ENCODE measurements at regions not wholly inside any gene's neighbourhood (a gene's known extent, or its start where the extent isn't known, plus 50 kb on each side); places are given as distances from the start of the nearest gene placed in this dataset.

DNA sequence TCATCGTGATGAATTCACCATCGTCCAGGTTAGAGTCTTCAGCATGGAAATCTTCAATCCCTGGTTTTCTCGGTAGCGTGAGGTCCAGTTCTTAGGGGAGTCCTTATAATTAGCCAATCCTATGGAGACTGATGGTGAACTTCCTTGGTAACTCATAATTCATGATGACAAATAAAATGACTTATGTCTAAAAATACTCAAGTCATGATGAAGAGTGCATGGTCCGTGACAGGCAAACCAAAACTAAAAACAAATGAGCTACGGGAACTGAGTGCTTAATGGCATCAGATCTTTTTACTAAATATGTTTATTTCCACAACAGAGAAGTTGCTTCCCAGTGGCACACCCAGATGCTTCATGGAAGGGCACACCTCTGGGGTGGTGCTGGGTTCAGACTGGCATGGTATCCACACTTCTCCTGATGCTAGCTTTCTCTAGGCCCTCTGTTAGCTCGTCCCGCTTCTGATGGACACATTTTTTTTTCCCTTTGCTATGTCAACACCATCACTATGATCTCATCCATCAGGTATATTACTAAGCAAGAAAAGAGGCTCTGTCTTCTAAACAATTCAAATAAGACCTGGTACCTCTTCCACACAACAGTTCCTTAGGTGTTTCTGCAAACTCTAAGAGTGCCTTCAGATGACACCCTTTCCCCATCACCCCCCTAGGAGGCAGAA lies 92.8 kb upstream of the NEDD4L start:
- DNase-seq (no peak), ATAC-seq (ENCODE audit: low read depth) (no peak)
- H3K18ac ChIP-seq (ENCODE audit: low read depth, low read length), result no peak overlapping the region
- no peak overlapping the region for H2BK15ac ChIP-seq (ENCODE audit: low read depth, low read length)
- H4K20me1 ChIP-seq (ENCODE audit: insufficient read depth, low read length), result no peaks in the 10 kb centered on the region
- no peak overlapping the region for H3K4me3 ChIP-seq (ENCODE audit: insufficient read depth, low read depth, low read length)
- H3K9me1 ChIP-seq (ENCODE audit: insufficient read depth, low read length), result peaks cover 5% of the 10 kb centered on the region; the same call in 1 of the 2 replicates
- BruUV-seq (replicated peaks), result no TSS peak
- H2AK9ac ChIP-seq (replicated peaks; ENCODE audit: low read depth, low read length, poor library complexity), result no peak overlapping the region
- CTCF ChIA-PET, result interaction anchor here (0.5 kb wide), 1 partner anchor 123 kb away, joined by 3 read pairs; no protein-coding TSS in a partner anchor
- H2AFZ ChIP-seq (replicated peaks; ENCODE audit: low read length, poor library complexity), result no peak overlapping the region
- peaks cover 9% of the 10 kb centered on the region for H3K27me3 ChIP-seq (ENCODE audit: control insufficient read depth, insufficient read depth, low read length)
- H3K79me1 ChIP-seq (ENCODE audit: low read depth in 1 of 2, low read length in 2 of 2), result no peaks in the 10 kb centered on the region
- H3K9ac ChIP-seq (ENCODE audit: low read depth, low read length), result no peak overlapping the region
- no peak overlapping the region for H2BK5ac ChIP-seq (ENCODE audit: low read depth, low read length, poor library complexity, severe bottlenecking)
- H3K4me1 ChIP-seq (ENCODE audit: control insufficient read depth, insufficient read depth, low read length), result peaks cover 2% of the 10 kb centered on the region; the same call in 1 of the 2 replicates
- H4K91ac ChIP-seq (ENCODE audit: insufficient read depth, low read depth, low read length), result no peak overlapping the region
- POLR2A ChIA-PET (ENCODE audit: unreplicated experiment), result no interaction called here
- intact Hi-C loops (cut with micrococcal nuclease), result no loop called here
- H3K27ac ChIP-seq (ENCODE audit: insufficient read depth, low read length), result no peak overlapping the region
- no peak overlapping the region for H2BK20ac ChIP-seq (ENCODE audit: low read depth, low read length)
- H2BK120ac ChIP-seq (ENCODE audit: low read depth, low read length), result no peak overlapping the region
- H3K36me3 ChIP-seq (ENCODE audit: control insufficient read depth, insufficient read depth, low read length), result no peaks in the 10 kb centered on the region
- H4K5ac ChIP-seq (ENCODE audit: low read depth, low read length), result no peak overlapping the region
- H3K14ac ChIP-seq (replicated peaks; ENCODE audit: low read depth, low read length), result no peak overlapping the region; the same call in 1 of the 2 replicates
- H3K9me3 ChIP-seq (ENCODE audit: control insufficient read depth, insufficient read depth, low read length), result no peaks in the 10 kb centered on the region
- H2AK5ac ChIP-seq (ENCODE audit: low read depth, low read length), result no peak overlapping the region
- H4K8ac ChIP-seq (ENCODE audit: low read depth in 2 of 2, low read length in 2 of 2), result no peak overlapping the region
- H3K4me2 ChIP-seq (ENCODE audit: low read depth, low read length), result no peak overlapping the region
- dilution Hi-C loops (cut with HindIII; ENCODE audit: low sequenced_read_pairs, unreplicated experiment), result no loop called here
- no peak overlapping the region for H3K56ac ChIP-seq (ENCODE audit: extremely low read depth, insufficient read depth, low read length)
- TF ChIP-seq CEBPB (IDR thresholded peaks at IDR 0.05; ENCODE audit: low read depth, low read length), result no peak
- TF ChIP-seq, protein P1, sequence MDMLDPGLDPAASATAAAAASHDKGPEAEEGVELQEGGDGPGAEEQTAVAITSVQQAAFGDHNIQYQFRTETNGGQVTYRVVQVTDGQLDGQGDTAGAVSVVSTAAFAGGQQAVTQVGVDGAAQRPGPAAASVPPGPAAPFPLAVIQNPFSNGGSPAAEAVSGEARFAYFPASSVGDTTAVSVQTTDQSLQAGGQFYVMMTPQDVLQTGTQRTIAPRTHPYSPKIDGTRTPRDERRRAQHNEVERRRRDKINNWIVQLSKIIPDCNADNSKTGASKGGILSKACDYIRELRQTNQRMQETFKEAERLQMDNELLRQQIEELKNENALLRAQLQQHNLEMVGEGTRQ (IDR thresholded peaks at IDR 0.05; ENCODE audit: low read depth, low read length), result no peak
- no peak for TF ChIP-seq NFE2L2 (IDR thresholded peaks at IDR 0.05; ENCODE audit: low read depth, low read length)
- no peak for TF ChIP-seq FOS (IDR thresholded peaks at IDR 0.05; ENCODE audit: low read depth, low read length)
- TF ChIP-seq MAFK (IDR thresholded peaks at IDR 0.05; ENCODE audit: low read depth, low read length), result no peak
- no peak for TF ChIP-seq RAD21 (IDR thresholded peaks at IDR 0.05; ENCODE audit: low read length)
- TF ChIP-seq, protein P2, sequence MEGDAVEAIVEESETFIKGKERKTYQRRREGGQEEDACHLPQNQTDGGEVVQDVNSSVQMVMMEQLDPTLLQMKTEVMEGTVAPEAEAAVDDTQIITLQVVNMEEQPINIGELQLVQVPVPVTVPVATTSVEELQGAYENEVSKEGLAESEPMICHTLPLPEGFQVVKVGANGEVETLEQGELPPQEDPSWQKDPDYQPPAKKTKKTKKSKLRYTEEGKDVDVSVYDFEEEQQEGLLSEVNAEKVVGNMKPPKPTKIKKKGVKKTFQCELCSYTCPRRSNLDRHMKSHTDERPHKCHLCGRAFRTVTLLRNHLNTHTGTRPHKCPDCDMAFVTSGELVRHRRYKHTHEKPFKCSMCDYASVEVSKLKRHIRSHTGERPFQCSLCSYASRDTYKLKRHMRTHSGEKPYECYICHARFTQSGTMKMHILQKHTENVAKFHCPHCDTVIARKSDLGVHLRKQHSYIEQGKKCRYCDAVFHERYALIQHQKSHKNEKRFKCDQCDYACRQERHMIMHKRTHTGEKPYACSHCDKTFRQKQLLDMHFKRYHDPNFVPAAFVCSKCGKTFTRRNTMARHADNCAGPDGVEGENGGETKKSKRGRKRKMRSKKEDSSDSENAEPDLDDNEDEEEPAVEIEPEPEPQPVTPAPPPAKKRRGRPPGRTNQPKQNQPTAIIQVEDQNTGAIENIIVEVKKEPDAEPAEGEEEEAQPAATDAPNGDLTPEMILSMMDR (conservative IDR thresholded peaks at IDR 0.05; ENCODE audit: low read depth, low read length), result no peak
- TF ChIP-seq BHLHE40 (IDR thresholded peaks at IDR 0.05; ENCODE audit: low read depth, low read length), result no peak
- no peak for TF ChIP-seq RFX5 (IDR thresholded peaks at IDR 0.05; ENCODE audit: low read depth, low read length)
- TF ChIP-seq RCOR1 (IDR thresholded peaks at IDR 0.05; ENCODE audit: insufficient replicate concordance, low read length), result no peak
- no peak for TF ChIP-seq MXI1 (IDR thresholded peaks at IDR 0.05; ENCODE audit: borderline replicate concordance, low read depth, low read length)
- TF ChIP-seq MAZ (IDR thresholded peaks at IDR 0.05; ENCODE audit: borderline replicate concordance, low read depth, low read length), result no peak
- TF ChIP-seq SMC3 (IDR thresholded peaks at IDR 0.05; ENCODE audit: low read depth, low read length), result no peak
- TF ChIP-seq, protein P3, sequence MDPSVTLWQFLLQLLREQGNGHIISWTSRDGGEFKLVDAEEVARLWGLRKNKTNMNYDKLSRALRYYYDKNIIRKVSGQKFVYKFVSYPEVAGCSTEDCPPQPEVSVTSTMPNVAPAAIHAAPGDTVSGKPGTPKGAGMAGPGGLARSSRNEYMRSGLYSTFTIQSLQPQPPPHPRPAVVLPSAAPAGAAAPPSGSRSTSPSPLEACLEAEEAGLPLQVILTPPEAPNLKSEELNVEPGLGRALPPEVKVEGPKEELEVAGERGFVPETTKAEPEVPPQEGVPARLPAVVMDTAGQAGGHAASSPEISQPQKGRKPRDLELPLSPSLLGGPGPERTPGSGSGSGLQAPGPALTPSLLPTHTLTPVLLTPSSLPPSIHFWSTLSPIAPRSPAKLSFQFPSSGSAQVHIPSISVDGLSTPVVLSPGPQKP (IDR thresholded peaks at IDR 0.05; ENCODE audit: borderline replicate concordance, low read depth, low read length), result no peak
- no peak for TF ChIP-seq CHD1 (IDR thresholded peaks at IDR 0.05; ENCODE audit: low read depth, low read length)
- in situ Hi-C loops (cut with MboI; ENCODE audit: low sequenced_read_pairs), result no loop called here
- H3K23ac ChIP-seq (ENCODE audit: low read depth, low read length), result no peak overlapping the region
- 60% methylated on average over 2 of the region's 8 CpGs; no CpG with 5 or more reads in 1 of the 2 experiments for WGBS, 2 experiments (ENCODE audit: extremely low coverage in 2 of 2, insufficient read length in 1 of 2)
- no peak overlapping the region for H3K4ac ChIP-seq (ENCODE audit: low read depth, low read length)

All from IMR-90 (cell line).